ENCODE measurements at regions not wholly inside any gene's neighbourhood (a gene's known extent, or its start where the extent isn't known, plus 50 kb on each side); places are given as distances from the start of the nearest gene placed in this dataset.
"Not testable (repeated sequence)": the region's sequence is repeated elsewhere in the genome, so short reads cannot be mapped to it uniquely, and the experiment has no call there.

DNA sequence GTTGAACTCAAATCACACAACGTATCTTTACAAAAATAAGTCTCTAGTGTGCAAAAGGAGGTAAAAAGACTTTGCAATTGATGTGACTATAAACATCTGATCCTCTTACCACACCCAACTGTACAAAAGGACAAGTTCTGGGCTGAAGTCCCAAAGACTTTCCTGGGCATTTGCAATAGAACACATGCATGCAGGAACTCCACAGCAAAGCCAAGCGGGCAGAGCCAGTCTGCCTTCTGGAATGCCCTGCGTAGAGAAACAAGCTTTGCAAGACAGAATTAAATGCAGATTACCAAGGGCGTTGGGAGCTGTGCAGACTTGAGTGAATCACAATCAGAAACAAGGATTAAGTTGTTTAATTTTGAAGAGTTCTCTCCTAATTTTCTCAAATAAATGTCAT lies 208.4 kb upstream of the ZNF521 start:
- DNase-seq (ENCODE audit: low spot score), result no peak

DNA sequence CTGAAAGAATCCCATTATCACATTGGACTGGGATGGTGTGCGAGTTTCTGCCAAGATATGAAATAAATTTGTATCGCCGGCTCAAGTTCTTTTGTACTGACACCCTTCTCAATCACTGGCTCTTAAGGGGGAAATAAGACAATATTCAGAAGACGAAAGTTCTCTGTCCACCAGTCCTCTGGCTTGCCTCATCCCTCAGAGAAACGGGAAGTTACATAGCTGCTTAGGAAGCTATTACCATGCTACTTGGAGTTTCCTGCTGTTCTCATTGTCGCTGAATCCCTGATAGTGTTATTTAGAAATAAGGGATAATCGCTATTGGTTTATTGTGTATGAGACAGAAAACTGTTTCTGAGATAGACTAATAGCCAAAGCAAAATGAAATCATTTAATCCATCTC lies 205.0 kb upstream of the ZNF521 start:
- DNase-seq (ENCODE audit: low spot score), result no peak

DNA sequence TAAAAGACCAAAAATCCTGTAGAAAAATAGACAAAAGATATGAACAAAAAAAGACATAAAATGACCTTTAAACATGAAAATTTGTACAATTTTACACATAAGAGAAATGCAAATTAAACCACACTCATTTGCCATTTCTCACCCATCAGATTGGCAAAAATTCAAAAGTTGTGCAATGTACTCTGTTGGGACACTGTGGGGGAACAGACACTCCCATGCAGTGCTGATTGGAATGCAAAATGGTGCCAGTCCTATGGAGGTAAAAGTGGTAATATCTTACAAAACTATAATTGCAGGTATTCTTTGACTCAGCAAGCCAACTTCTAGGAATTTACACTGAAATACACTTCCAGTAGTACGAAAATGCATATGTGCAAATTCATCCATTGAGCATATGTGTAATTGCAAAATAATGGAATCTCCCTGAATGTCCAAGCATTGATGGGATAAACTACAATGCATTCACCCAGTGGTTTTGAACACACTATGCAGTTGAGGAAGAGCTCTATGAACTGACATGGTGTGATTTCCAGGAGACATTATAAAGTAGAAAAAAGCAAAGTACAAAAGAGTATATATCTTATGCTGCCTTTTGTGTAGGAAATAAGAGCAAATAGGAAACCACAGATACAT lies 201.8 kb upstream of the ZNF521 start:
- DNase-seq (ENCODE audit: low spot score), result no peak

DNA sequence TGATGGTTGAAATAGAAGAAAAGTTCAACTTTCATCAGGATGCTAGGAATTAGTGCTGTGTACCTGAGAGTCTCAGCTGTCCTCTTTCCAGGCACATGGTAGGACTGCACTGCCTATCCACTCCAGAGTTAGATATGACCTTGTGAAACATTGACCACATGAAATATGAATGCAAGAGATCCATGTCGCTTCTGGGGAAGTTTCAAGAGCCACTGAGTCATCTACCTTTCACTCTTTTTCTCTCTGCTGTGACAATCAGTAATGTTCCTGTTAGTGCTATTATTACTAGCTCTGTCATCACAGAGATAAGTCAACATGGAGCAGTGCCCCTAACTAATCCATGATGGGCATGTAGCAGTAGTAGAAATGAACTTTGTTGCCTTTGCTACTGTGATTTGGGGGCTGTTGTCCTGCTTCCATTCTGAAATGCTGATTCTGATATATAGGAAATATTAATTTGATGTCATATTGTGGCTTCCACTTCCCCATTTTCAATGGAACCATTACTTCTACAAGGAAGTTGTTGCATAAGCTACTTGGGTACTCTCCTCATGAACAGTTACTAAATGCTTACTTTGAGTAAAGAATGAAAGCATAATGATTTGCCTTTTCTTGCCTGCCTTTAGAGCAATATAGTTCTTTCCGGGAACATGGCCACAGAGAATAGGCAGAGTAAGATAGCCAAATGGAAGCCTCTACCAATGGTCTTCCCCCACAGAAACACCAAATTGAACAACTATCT lies 192.8 kb upstream of the ZNF521 start:
- DNase-seq (ENCODE audit: low spot score), result no peak

DNA sequence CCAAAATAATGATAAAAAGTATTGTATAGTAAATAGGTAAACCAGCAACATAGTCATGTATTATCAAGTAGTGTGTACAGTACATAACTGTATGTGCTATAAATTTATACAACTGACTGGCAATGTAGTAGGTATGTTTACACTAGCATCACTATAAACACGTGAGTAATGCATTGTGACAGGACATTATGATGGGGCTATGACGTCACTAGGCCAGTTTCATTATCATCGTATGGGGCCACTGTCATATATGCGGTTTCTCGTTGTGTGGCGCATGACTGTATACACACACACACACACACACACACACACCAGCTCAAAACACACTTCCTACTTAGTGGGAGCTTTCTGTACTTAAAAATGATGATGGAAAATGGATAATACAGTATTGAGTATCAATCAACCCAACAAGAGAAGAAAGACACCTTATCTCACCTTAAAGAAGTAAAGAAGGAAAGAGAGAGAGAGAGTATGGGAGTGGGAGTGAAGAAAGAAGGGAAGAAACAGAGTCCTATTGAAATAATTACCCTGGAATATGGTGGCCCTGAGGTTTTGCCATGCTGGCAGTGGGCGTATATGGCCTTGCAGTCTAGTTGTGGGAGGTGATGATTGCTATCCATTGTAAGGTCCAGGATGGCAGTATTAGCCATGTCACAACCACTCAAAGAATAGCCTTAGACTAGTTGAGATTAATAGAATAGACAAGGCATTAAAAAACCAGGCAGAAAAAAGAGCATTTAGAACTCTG lies 186.4 kb upstream of the ZNF521 start:
- DNase-seq (ENCODE audit: low spot score), result no peak

DNA sequence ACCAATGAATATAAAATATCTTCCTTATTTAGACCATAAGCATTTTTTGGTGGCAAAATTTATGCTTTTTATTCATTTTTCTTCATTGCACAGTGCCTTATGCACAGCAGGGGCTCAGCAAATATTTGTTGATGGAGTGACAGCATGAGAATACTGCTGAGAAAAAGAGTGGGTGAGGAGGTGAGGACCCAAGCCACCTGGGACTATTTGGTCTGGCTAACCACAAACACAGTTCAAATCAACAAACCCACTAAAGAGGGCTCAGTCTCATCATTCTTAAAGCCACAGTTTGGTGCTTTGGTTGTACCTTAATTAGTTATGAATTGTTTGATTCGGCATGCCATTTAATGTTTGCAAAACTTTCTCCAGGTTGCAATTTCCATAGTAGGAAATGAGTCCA lies 183.5 kb upstream of the ZNF521 start:
- DNase-seq (ENCODE audit: low spot score), result no peak

DNA sequence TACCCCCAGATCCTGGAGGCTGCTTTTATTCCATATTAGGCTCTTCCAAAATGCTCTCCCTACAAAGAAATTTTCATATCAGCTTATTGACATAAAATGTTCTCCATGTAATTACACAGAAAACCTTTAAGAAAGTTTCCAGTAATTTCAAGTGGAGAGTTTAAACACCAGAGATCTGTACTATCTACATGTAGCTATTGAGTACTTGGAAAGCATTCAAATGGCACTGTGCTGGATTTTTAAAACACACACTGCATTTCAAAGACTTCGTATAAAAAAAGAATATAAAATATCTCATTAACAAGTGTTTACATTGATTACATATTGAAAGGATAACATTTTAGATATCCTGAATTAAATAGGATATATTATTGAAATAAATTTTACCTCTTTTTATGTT lies 182.4 kb upstream of the ZNF521 start:
- no peak for DNase-seq (ENCODE audit: low spot score)

DNA sequence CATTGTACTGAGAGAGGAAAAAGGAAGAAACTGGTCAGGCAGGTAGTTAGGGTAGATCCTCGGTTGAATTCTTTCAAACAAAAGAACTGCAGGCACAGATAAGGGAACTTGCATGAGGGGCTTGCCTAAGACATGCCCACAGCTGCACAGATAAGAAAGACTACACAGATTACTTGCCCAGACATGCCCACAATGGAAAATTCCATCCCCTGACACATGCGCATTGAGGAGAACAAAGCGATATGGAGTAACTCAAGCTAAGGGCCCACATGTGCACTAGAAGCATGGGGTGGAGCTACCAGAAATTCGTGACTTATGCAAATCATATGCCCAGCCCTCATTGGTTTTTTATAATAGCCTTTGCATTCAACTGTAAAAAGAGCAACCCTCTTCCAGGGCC lies 181.3 kb upstream of the ZNF521 start:
- no peak for DNase-seq (ENCODE audit: low spot score)

DNA sequence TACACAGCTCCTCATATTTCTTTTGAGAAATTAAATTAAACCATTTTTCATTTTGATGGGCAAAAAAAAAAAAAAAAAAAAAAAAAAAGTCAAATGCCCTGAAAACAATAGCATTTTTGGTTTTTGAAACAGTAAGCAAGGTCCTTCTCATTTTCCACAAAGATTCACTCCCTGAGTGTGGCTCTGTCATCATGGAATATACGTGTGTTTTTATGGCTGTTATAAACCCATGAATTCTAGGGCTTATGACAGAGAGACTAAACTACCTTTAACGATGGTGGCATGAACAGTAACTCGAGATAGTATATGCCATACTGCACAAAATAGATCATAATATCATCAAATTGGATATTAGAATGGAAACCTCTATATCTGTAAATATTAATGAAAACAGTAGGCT lies 179.2 kb upstream of the ZNF521 start:
- DNase-seq (ENCODE audit: low spot score), result no peak

DNA sequence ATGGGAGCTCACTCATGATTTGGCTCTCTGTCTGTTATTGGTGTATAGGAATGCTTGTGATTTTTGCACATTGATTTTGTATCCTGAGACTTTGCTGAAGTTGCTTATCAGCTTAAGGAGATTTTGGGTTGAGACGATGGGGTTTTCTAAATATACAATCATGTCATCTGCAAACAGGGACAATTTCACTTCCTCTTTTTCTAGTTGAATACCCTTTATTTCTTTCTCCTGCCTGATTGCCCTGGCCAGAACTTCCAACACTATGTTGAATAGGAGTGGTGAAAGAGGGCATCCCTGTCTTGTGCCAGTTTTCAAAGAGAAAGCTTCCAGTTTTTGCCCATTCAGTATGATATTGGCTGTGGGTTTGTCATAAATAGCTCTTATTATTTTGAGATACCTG lies 173.8 kb upstream of the ZNF521 start:
- not testable (repeated sequence) for DNase-seq (ENCODE audit: low spot score)

DNA sequence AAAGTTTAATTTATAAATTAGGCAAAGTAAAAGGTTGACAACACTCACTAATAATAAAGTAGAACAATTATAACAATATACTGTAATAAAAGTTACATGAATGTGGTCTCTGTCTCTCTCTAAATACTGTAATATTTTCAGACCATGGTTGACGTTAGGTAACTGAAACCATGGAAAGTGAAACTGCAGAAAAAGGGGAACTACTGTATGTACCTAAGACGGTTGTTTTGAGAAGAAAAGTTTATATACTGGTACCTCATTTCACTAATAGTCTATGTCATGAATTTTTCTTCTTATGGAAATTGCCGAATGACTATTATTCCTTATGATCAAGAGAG lies 166.7 kb upstream of the ZNF521 start:
- no peak for DNase-seq (ENCODE audit: low spot score)

DNA sequence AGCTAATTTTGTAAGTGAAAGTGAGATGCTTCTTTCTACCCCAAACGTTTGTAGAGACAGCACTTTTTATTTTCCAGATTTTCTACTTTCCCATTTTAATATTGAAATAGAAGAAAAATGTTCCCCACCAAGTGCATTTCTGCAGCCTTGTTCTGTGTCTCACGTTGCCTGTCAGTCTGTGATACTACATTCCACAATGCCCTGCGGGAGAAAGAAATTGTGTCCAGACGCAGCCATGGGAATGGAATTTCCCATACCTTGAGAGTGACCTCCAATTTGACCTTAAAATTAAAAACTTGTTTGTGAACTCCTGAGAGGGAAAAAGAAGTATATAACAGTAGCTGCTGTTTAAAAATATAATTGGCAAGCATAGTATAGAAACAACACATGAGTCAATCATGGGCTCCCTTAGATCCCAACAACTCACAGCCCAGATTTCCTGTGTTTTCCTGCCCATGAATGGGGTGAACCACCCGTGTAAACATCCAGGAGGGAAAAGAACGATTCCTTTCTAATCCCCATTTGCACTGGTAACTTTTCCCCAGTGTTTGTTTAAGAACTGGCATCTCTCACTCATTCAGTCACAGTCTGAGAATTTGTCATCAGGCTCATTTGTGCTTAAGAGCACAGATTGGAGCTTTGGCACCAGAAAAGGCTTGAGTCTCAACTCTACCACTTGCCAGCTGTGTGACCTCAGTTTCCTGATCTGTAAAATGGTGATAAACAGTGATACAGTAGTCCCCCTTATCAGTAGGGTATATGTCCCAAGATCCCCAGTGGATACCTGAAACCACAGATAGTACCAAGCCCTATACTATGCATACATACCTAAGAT lies 166.1 kb upstream of the ZNF521 start:
- DNase-seq (ENCODE audit: low spot score), result no peak

DNA sequence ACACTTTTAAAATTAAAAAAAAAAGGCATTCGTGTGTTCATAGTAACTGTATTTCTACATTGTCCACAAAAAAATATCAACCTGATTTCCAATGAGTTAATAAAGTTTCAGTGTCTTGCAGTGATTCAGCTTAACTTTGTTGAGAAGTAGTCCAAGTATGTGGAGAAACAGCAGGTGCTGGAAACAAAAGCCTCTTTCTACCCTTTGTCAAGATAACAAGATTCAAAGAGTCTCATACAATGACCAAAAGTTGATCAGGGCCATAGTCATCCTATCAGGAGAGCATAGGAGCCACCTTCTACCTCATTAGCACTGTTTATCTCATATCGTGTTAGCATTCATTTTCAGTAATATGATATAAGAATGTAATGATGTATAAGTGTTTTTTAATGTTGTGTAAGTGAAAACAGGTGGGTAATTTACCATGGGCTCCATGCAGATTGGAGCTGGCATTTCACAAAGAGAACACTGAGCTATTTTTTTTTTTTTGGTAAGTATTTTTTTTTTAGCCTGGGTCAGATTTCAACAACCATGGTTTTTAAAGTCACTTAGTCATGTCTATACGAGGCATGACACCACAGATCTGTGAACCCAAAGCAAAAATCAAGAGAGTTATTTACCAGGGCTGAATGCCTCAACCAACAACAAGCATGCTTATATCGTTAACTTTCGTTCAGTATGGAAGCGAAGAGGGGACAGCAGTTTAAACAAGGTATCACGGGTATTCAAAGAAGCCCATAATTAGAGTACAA lies 165.0 kb upstream of the ZNF521 start:
- no peak for DNase-seq (ENCODE audit: low spot score)

DNA sequence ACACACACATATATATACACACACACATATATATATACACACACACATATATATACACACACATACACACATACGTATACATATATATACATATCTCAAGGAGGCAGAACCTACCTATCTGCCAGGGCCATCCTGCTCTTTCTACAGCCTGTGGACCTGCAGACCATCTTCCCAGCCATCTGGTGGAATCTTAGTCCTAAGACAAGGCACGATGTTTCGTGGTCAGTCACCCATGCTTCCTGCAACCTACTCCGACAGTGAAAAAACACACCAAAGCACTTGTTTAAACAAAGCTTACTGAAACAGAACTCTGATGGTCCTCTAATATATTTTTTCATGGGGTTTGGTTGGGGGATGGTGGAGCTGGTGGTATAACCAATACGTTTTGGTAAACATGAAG lies 164.2 kb upstream of the ZNF521 start:
- DNase-seq (ENCODE audit: low spot score), result no peak

DNA sequence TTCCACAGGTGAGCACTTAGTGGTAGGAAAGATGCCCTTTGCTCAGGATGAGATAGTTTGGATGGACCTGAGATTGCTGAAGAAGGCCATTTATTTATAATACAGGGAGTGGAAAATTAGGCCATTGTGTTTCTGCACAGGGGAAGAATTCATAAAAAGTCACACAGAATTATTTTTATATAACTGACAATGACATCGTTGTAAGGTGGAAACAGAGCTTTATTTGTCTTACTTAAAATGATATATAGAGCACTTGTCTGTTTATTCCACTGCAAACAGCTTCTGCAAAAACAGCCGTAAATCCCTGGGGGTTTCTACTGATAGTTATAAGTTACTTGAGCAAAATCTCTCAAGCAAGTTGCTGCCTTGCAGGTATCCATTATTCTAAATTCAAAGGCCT lies 158.1 kb upstream of the ZNF521 start:
- DNase-seq (ENCODE audit: low spot score), result no peak

DNA sequence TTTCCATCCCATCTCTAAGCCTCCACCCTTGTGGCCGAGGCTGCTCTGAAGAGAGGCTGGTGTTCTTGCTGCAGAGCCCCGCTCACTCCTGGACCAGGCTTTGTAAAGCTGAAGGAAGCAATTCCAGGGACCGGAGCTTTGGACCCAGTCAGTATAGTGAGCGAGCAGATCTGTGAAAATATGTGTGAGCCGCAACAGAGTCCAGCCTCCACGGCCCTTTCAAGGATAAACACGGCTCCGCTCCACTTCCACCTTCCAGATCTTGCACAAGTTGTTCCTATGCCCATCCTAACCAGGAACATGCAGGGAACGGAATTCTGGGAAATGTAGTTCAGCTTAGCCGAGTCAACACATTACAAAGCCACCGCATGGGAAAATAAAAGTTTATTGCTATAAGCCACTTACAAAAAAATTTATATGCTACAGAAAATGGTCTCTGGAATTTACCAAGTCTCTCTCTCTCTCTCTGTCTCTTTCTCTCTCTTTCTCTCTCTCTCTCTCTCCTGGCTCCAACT lies 151.7 kb upstream of the ZNF521 start:
- no peak for DNase-seq (ENCODE audit: low spot score)

DNA sequence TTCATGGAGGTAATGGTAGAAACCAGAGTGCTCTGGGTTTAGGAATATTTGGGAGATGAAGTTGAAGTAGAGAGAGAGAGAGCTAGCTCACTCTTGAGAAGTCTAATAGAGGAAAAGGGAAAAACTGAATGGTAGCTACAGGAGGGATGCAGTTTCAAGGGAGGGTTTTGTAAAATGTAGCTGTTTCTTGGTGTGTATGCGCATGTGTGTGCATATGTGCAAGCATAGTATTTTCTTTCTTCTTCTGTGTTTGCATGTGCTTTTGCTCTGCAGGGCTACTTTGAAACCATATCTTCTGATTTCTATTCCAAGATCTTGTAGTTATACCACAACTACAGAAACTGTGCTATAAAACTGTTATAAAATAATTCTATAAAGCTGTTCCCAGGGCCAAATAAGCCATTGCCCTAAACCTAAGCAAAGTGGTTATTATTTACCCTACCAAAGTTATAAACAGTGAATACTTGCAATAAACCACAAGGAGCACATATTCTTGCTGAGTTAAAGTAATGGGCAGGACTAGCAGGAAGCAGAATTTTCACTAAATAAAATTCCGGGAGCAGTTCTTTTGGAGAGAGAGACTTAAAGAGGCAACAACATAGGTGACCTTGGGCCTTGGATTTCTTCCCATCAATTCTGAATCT lies 145.3 kb upstream of the ZNF521 start:
- no peak for DNase-seq (ENCODE audit: low spot score)

DNA sequence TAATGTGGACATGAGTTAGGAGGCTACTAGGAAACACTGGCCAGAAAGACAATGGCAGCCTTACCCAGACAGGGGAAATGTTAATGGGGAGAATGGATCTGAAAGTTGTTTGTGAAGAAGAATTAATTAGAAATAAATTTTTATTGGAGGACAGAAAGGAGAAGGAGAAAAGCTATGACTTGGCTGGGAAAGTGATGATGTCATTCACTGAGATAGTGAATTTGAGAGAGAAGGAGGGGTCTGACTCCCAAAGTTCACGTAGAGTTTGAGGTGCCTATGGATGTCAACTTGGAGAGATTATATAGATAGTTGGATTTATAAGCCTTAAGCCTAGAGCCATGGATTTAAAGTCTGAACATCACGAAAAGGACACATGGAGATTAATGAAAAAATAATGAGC lies 144.6 kb upstream of the ZNF521 start:
- no peak for DNase-seq (ENCODE audit: low spot score)

DNA sequence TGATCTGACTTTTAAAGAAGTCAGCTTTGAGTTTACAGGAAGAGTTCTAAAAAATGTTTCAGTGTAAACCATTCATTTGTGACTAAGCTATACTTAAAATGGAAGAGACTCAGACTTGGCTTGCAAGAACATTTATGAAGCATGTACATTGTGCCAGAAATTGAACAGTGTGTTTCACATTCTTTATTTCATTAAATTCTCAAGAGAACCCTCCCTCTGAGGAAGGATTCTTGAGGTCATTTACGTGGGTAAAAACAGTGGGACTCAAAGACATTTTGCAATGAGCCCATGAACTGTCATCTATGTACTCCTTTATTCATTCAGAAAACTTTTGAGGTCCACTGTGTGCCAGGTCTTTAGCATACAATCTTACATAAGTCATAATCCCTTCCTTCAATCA lies 143.6 kb upstream of the ZNF521 start:
- no peak for DNase-seq (ENCODE audit: low spot score)

DNA sequence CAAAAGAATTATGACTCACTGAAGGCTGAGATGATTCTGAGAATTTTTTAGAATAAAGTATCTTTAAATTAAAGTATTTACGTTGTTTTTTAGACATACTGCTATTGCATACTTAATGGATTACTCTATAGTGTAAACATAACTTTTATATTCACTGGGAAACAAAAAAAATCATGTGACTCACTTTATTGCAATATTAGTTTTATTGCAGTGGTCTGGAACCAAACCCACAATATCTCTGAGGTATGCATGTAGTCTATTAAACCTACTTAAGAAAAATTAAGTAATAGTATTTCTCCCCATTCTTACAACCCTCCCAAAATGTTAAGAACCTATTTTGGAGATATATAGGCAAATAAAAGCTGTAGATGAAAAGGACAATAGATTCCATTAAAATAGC lies 142.9 kb upstream of the ZNF521 start:
- DNase-seq (ENCODE audit: low spot score), result no peak

DNA sequence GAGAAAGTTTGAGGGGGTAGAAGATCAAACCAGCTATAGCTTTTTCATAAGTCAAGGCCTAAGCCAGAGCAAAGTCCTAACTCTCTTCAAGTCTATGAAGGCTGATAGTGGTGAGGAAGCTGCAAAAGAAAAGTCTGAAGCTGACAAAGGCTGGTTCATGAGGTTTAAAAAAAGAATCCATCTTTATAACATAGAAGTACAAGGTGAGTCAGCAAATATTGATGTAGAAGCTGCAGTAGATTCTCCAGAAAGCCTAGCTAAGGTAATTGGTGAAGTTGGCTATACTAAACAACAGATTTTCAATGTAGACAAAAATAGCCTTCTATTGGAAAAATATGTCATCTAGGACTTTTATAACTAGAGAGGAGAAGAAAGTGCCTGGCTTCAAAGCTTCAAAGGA lies 141.4 kb upstream of the ZNF521 start:
- DNase-seq (ENCODE audit: low spot score), result no peak
